Calu3 (cell line): ENCODE measurements at regions not wholly inside any gene's neighbourhood (a gene's known extent, or its start where the extent isn't known, plus 50 kb on each side); places are given as distances from the start of the nearest gene placed in this dataset.
"Not testable (repeated sequence)": the region's sequence is repeated elsewhere in the genome, so short reads cannot be mapped to it uniquely, and the experiment has no call there.

Source experiments
- BruUV-seq: library from RNA; stranded (reverse); fragments of 400-500 nt; replicated peaks from 2 replicates; lab custom pipeline; 2021; lab: Mats Ljungman, UMichigan
- CTCF ChIA-PET: fragments of 300-600 bp; sonication (Branson Sonifier 250); formaldehyde crosslinking; loops from one replicate; lab custom pipeline; 2022; ENCODE audit warnings: antibody characterized with exemption; lab: Charles Lee
- DNase-seq: peaks from one replicate; pipeline ENCODE4 v3.0.0; 2022
- H3K27ac Mint-ChIP-seq: one replicate; pipeline ENCODE4 v1.8.0; 2022; ENCODE audit warnings: mixed read lengths; ENCODE audit not compliant: unreplicated experiment
- H3K27me3 Mint-ChIP-seq: one replicate; pipeline ENCODE4 v1.8.0; 2022; ENCODE audit warnings: mixed read lengths; ENCODE audit not compliant: unreplicated experiment
- H3K36me3 Mint-ChIP-seq: one replicate; pipeline ENCODE4 v1.8.0; 2022; ENCODE audit warnings: mild to moderate bottlenecking, moderate library complexity, mixed read lengths; ENCODE audit not compliant: insufficient read depth, unreplicated experiment
- H3K4me1 Mint-ChIP-seq: one replicate; pipeline ENCODE4 v1.8.0; 2022; ENCODE audit warnings: mild to moderate bottlenecking, low read depth, mixed read lengths; ENCODE audit not compliant: unreplicated experiment
- H3K4me3 Mint-ChIP-seq: one replicate; pipeline ENCODE4 v1.8.0; 2022; ENCODE audit warnings: mild to moderate bottlenecking, low read depth, moderate library complexity, mixed read lengths; ENCODE audit not compliant: unreplicated experiment
- H3K9me3 Mint-ChIP-seq: one replicate; pipeline ENCODE4 v1.8.0; 2022; ENCODE audit warnings: low read depth, mixed read lengths; ENCODE audit not compliant: unreplicated experiment
- intact Hi-C: fragments of 100-400 bp; cut with micrococcal nuclease; formaldehyde crosslinking; loops from one replicate; pipeline ENCODE4 v1.10.0; 2022; ENCODE audit not compliant: unreplicated experiment

DNA sequence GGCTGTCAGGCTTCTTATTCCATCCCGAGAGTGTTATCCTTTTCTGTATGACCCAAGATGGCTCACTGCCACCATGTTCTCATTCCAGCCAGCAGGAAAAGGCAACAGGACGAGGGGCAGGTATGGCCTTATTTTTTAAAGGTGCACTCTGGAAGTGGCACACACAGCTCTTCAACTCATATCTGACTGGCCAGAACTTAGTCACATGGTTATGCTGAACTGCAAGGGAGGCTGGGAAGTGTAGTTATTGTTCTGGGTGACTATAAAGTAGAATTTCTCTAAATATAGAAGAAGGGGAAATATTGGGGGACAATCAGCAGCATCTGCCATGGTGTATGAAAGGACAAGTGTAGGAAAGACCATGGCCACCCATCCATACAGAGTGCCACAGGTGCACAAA is 107.6 kb downstream of the SRGAP2 start:
- H3K27me3 Mint-ChIP-seq, H3K36me3 Mint-ChIP-seq, DNase-seq, H3K4me1 Mint-ChIP-seq, H3K4me3 Mint-ChIP-seq, H3K9me3 Mint-ChIP-seq, intact Hi-C loops, BruUV-seq, CTCF ChIA-PET, H3K27ac Mint-ChIP-seq: not testable (repeated sequence)

GRCh38 chr1:206311611-206312273 is 108.4 kb downstream of the SRGAP2 start:
- BruUV-seq, CTCF ChIA-PET, H3K4me1 Mint-ChIP-seq, H3K27me3 Mint-ChIP-seq, H3K9me3 Mint-ChIP-seq, H3K36me3 Mint-ChIP-seq, H3K27ac Mint-ChIP-seq, DNase-seq, H3K4me3 Mint-ChIP-seq, intact Hi-C loops: not testable (repeated sequence)

- BruUV-seq, H3K9me3 Mint-ChIP-seq, H3K27me3 Mint-ChIP-seq, intact Hi-C loops, H3K27ac Mint-ChIP-seq, DNase-seq, H3K4me3 Mint-ChIP-seq, CTCF ChIA-PET, H3K4me1 Mint-ChIP-seq, H3K36me3 Mint-ChIP-seq: not testable (repeated sequence)
Observed at GRCh38 chr1:206312274-206312665, 108.9 kb downstream of the SRGAP2 start.

DNA sequence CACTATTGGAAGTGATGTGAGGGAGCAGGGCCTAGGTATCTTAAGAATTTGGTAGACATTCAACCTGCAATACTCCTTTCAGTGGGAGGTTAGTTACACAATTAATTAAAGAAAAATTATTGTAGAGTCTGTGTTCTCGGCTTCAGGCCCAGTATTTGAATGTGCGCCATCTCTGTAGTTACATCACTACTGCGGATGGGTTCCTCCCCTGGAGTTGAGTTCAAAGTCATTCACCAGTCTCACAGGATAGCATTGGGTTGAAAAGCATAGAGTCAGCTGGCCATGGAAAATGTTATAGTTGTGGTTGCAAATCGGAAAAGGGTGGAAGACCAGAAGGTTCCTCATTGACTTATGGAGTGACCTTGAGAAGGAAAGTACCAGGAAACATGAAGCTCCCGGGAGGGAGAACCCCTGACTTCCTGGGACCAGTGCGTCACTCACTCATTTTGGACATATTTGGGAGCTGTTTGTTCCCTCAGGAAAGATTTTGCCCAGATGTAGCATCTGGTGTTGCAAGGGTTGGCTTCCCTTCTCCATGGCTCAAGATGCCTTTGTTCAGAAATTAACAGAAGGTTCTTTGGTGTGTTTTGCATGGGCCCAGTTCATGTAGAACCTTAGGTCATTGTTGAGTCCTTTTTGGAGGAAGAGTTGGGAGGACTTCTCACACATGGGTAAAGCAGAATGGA is 111.8 kb downstream of the SRGAP2 start:
- H3K36me3 Mint-ChIP-seq, H3K9me3 Mint-ChIP-seq, H3K27ac Mint-ChIP-seq, H3K4me3 Mint-ChIP-seq, H3K27me3 Mint-ChIP-seq, H3K4me1 Mint-ChIP-seq, CTCF ChIA-PET, intact Hi-C loops, BruUV-seq, DNase-seq: not testable (repeated sequence)

DNA sequence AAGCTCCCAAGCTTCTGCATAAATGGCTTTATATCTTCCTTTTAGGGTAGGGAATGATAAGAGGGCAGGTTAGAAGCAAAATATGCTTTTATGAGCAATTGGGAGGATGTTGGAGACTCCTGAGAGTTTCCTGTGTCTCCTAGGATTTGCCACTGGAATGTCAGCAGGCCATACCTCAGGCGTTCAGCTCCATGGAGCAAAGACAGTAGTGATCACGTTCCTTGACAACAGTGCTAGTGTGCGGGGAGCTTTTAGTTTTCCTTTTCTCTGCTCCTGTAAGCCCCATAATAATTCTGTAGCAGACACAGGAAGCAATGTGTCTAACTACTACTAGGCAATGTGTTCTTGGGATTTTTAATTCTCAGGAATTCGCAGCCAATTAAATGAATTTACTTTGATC is 113.6 kb downstream of the SRGAP2 start:
- DNase-seq, H3K4me1 Mint-ChIP-seq, intact Hi-C loops, CTCF ChIA-PET, H3K9me3 Mint-ChIP-seq, H3K36me3 Mint-ChIP-seq, H3K27me3 Mint-ChIP-seq, H3K4me3 Mint-ChIP-seq, H3K27ac Mint-ChIP-seq, BruUV-seq: not testable (repeated sequence)

- H3K9me3 Mint-ChIP-seq, BruUV-seq, H3K4me3 Mint-ChIP-seq, CTCF ChIA-PET, intact Hi-C loops, H3K27me3 Mint-ChIP-seq, H3K36me3 Mint-ChIP-seq, H3K4me1 Mint-ChIP-seq: not testable (repeated sequence)
- DNase-seq: peak; percentile 5
- H3K27ac Mint-ChIP-seq: peak overlapping the region; percentile 47
Observed at GRCh38 chr1:206317878-206318514, 114.7 kb downstream of the SRGAP2 start.

GRCh38 chr1:206320227-206320626 is 116.9 kb downstream of the SRGAP2 start:
- H3K27ac Mint-ChIP-seq, H3K9me3 Mint-ChIP-seq, H3K4me3 Mint-ChIP-seq, DNase-seq, intact Hi-C loops, BruUV-seq, CTCF ChIA-PET, H3K36me3 Mint-ChIP-seq, H3K4me1 Mint-ChIP-seq, H3K27me3 Mint-ChIP-seq: not testable (repeated sequence)

DNA sequence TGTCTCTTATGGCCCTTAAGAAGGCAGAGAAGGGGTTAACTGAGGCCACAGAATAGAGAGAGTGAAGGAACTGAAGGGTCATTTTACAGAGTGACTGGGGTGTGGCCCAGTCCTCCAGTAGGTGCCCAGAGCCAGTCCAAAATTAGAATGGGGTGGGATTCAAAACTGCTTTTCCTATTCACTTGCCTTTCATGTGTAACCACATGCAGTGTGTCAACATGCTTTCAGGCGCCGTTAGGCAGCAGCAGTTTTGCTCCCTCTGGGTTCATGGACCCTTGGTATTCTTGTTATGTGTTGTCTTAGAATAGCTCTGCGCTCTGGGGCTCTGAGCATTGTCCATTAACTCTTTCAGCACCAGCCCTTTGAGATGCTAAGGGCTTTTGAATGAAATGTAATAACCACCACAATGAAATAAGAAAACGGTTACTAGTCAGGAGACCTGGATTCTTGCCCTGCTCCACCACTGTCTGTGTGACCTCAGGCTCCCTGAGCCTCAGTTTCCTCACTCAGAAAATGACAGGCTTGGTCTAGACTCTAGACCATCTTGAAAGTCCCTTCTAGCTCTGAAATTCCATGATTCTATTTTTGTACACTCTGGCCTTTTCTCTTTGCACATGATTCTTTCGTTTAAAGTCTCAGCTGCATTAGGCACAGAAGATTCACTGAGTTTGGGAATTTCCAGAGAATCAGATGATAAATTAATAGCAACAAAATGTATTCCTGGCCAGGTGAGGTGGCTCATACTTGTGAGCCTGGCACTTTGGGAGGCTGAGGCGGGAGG is 123.0 kb downstream of the SRGAP2 start:
- H3K4me1 Mint-ChIP-seq, H3K36me3 Mint-ChIP-seq, intact Hi-C loops, CTCF ChIA-PET, H3K9me3 Mint-ChIP-seq, H3K27me3 Mint-ChIP-seq, BruUV-seq, DNase-seq, H3K27ac Mint-ChIP-seq, H3K4me3 Mint-ChIP-seq: not testable (repeated sequence)

- BruUV-seq: not testable (repeated sequence)
Observed at GRCh38 chr1:206331597-206331996, 128.3 kb downstream of the SRGAP2 start.

More at GRCh38 chr1:206331597-206331996, 128.3 kb downstream of the SRGAP2 start:
- H3K9me3 Mint-ChIP-seq, H3K4me1 Mint-ChIP-seq, CTCF ChIA-PET, H3K36me3 Mint-ChIP-seq, H3K27me3 Mint-ChIP-seq, H3K4me3 Mint-ChIP-seq, H3K27ac Mint-ChIP-seq, DNase-seq, intact Hi-C loops: not testable (repeated sequence)
